Sigmoid colon (tissue), 3 donors: ENCODE measurements at regions not wholly inside any gene's neighbourhood (a gene's known extent, or its start where the extent isn't known, plus 50 kb on each side); places are given as distances from the start of the nearest gene placed in this dataset.

Experiments used
- CTCF ChIP-seq, 4 experiments: fragments of 450-650 bp in 3 of 4; fragments of 200-600 bp in 1 of 4; IDR thresholded peaks; one replicate each; pipeline ENCODE4 v1.5.1; 2016 to 2019; ENCODE audit warnings: antibody characterized with exemption in 4 of 4, mild to moderate bottlenecking in 3 of 4, moderate library complexity in 2 of 4
- POLR2A ChIP-seq, 2 donors: fragments of 450-650 bp; IDR thresholded peaks; one replicate each; pipeline ENCODE4 v1.6.1; 2016; ENCODE audit warnings: antibody characterized with exemption in 2 of 2, mild to moderate bottlenecking in 2 of 2, moderate library complexity in 2 of 2

- no peak for TF ChIP-seq CTCF (IDR thresholded peaks at IDR 0.05)
- no peak for TF ChIP-seq POLR2A (IDR thresholded peaks at IDR 0.05)
These were observed 62.2 kb upstream of the KIF26B start for GRCh38 chr1:245092638-245092976.
